GM12878 (cell line): ENCODE measurements at regions not wholly inside any gene's neighbourhood (a gene's known extent, or its start where the extent isn't known, plus 50 kb on each side); places are given as distances from the start of the nearest gene placed in this dataset.
A peak's percentile ranks its signal among the peaks of the same experiment; 100 is the strongest.

Source experiments
- ATAC-seq: fragments of 200-7000 bp; cut with Tn5 transposase; 3 replicates; pipeline ENCODE4 v1.9.1; 2020; ENCODE audit warnings: mild to moderate bottlenecking, moderate library complexity
- BruUV-seq: library from RNA; stranded (reverse); fragments of 400-500 nt; replicated peaks from 2 replicates; lab custom pipeline; 2021; lab: Mats Ljungman, UMichigan
- CTCF ChIA-PET: fragments of 300-600 bp; sonication (Branson Sonifier 250); formaldehyde crosslinking; extraction: SDS; loops from one replicate; lab custom pipeline; 2021; ENCODE audit warnings: inconsistent platforms; lab: Yijun Ruan, JAX
- POLR2A ChIA-PET: fragments of 350-600 bp; formaldehyde crosslinking; extraction: SDS; loops from one replicate; lab custom pipeline; 2021; ENCODE audit warnings: inconsistent platforms; lab: Charles Lee
- RAD21 ChIA-PET: fragments of 300-600 bp; sonication (Branson Sonifier 250); formaldehyde crosslinking; loops from one replicate; lab custom pipeline; 2023; ENCODE audit warnings: antibody characterized with exemption; ENCODE audit not compliant: unreplicated experiment; lab: Charles Lee
- SMC1A ChIA-PET: fragments of 300-600 bp; sonication (Branson Sonifier 250); formaldehyde crosslinking; loops from one replicate; lab custom pipeline; 2023; ENCODE audit not compliant: unreplicated experiment, uncharacterized antibody; lab: Charles Lee
- DNase-seq: peaks from one replicate; pipeline ENCODE4 v3.0.0-alpha.2; 2011; ENCODE audit warnings: low read depth, low spot score
- FAIRE-seq: peaks from 3 replicates; lab custom pipeline; 2011; peaks lifted over from hg19 to GRCh38; lab: Jason Lieb, UNC
- H2AFZ ChIP-seq: 2 replicates; pipeline ENCODE4 v1.6.0; 2011; ENCODE audit warnings: low read depth, low read length, control low read depth; ENCODE audit not compliant: control insufficient read depth
- H3K27ac ChIP-seq: 2 replicates; pipeline ENCODE4 v1.5.1; 2011; ENCODE audit warnings: control low read depth; ENCODE audit not compliant: control insufficient read depth, insufficient read depth
- H3K27me3 ChIP-seq, 2 experiments: replicated peaks in 1 of 2; 2 replicates each; pipeline versions ENCODE4 v1.6.0 to v1.6.1; 2011; ENCODE audit warnings: low read length in 1 of 2; ENCODE audit not compliant: control insufficient read depth in 2 of 2, insufficient read depth in 2 of 2
- H3K36me3 ChIP-seq, 2 experiments: 2 replicates each; pipeline ENCODE4 v1.5.1; 2011; ENCODE audit warnings: low read length in 1 of 2; ENCODE audit not compliant: control insufficient read depth in 2 of 2, insufficient read depth in 2 of 2
- H3K4me1 ChIP-seq: 2 replicates; pipeline ENCODE4 v1.6.1; 2011; ENCODE audit warnings: mild to moderate bottlenecking, low read length, moderate library complexity, mixed read lengths; ENCODE audit not compliant: control insufficient read depth, insufficient read depth
- H3K4me2 ChIP-seq: 2 replicates; pipeline ENCODE4 v1.6.0; 2011; ENCODE audit warnings: control low read depth; ENCODE audit not compliant: control insufficient read depth, insufficient read depth
- H3K4me3 ChIP-seq: fragments of 200-600 bp; sonication (generic); 2 replicates; pipeline ENCODE4 v1.5.1; 2016
- H3K79me2 ChIP-seq: 2 replicates; pipeline ENCODE4 v1.6.0; 2011; ENCODE audit warnings: low read length; ENCODE audit not compliant: control insufficient read depth, insufficient read depth
- H3K9ac ChIP-seq: 2 replicates; pipeline ENCODE4 v1.8.0; 2011; ENCODE audit warnings: low read length, control low read depth, mixed read lengths; ENCODE audit not compliant: control insufficient read depth, insufficient read depth
- H3K9me3 ChIP-seq: replicated peaks from 3 replicates; pipeline ENCODE4 v1.5.1; 2011; ENCODE audit warnings: mild to moderate bottlenecking, low read length; ENCODE audit not compliant: control insufficient read depth, insufficient read depth
- H4K20me1 ChIP-seq: 2 replicates; pipeline ENCODE4 v1.6.0; 2011; ENCODE audit not compliant: control insufficient read depth, insufficient read depth
- CTCF ChIP-seq, 3 experiments: IDR thresholded peaks in 2 of 3; conservative IDR thresholded peaks in 1 of 3; 2 replicates each; pipeline ENCODE4 v1.5.1; 2011; ENCODE audit warnings: low read depth in 3 of 3, low read length in 3 of 3, mild to moderate bottlenecking in 3 of 3, control low read depth in 2 of 3, moderate library complexity in 2 of 3, inconsistent platforms in 1 of 3, mixed read lengths in 1 of 3; ENCODE audit not compliant: control insufficient read depth in 2 of 3, insufficient read depth in 1 of 3; ENCODE audit errors: extremely low read depth in 1 of 3
- E2F8 ChIP-seq: fragments of 450-650 bp; IDR thresholded peaks from 2 replicates; pipeline ENCODE4 v1.6.1; 2018; ENCODE audit warnings: mild to moderate bottlenecking, low read depth, moderate library complexity; ENCODE audit not compliant: partially characterized antibody
- EZH2 ChIP-seq: IDR thresholded peaks from 2 replicates; pipeline ENCODE4 v1.6.1; 2012; ENCODE audit warnings: low read depth, mild to moderate bottlenecking, control low read depth, inconsistent platforms, low read length, borderline replicate concordance; ENCODE audit not compliant: control insufficient read depth
- KAT2A ChIP-seq: conservative IDR thresholded peaks from 2 replicates; pipeline ENCODE4 v1.6.1; 2011; ENCODE audit warnings: low read depth, low read length; ENCODE audit not compliant: control insufficient read depth
- REST ChIP-seq: IDR thresholded peaks from 2 replicates; pipeline ENCODE4 v1.6.1; 2012; ENCODE audit warnings: mild to moderate bottlenecking, low read depth, low read length
- RUNX3 ChIP-seq: IDR thresholded peaks from 2 replicates; pipeline ENCODE4 v1.6.1; 2012; ENCODE audit warnings: low read length, inconsistent platforms
- ZBED1 ChIP-seq: IDR thresholded peaks from 2 replicates; pipeline ENCODE4 v1.6.1; 2016; ENCODE audit warnings: borderline replicate concordance
- WGBS: methylation state at CpG from one replicate; pipeline ENCODE4 v1.1.6; 2016; ENCODE audit warnings: low lambda C conversion rate; ENCODE audit not compliant: insufficient replicate concordance, insufficient coverage; ENCODE audit errors: missing lambda C conversion rate; 5-methylcytosine and 5-hydroxymethylcytosine counted together
- in situ Hi-C: fragments of 300-500 bp; cut with MboI; formaldehyde crosslinking; loops from 9 replicates; pipeline ENCODE4 v1.14.3; 2018; ENCODE audit warnings: mixed read lengths
- intact Hi-C: fragments of 100-400 bp; cut with micrococcal nuclease; formaldehyde crosslinking; loops from one replicate; pipeline ENCODE4 v1.14.2; 2022; ENCODE audit not compliant: unreplicated experiment

GRCh38 chr11:2076441-2076840 is 62.7 kb downstream of the IGF2 start (continued):
- TF ChIP-seq E2F8 (no peak), REST (no peak), RUNX3 (no peak)

GRCh38 chr11:2074266-2074825 is 64.8 kb downstream of the IGF2 start:
- no peak overlapping the region for H3K4me2 ChIP-seq
- H3K79me2 ChIP-seq = no peaks in the 10 kb centered on the region
- 0 out of 4 replicates have a peak, but pooled peaks cover 0 to 2% of the 10 kb centered on the region in 2 experiments for H3K27me3 ChIP-seq
- H3K4me3 ChIP-seq = no peak overlapping the region
- intact Hi-C loops (no loop called here), in situ Hi-C loops (no loop called here)
- ChIA-PET RAD21 (no interaction called here), SMC1A (no interaction called here), POLR2A (no interaction called here), CTCF (no interaction called here)
- no peak overlapping the region for H3K9ac ChIP-seq
- no peak for ATAC-seq
- H3K27ac ChIP-seq = no peak overlapping the region
- H3K36me3 ChIP-seq = no peaks in the 10 kb centered on the region
- no TSS peak for BruUV-seq
- 57% methylated on average over 12 of the region's 12 CpGs for WGBS
- TF ChIP-seq ZBED1 (no peak), EZH2 (no peak), CTCF (IDR thresholded peaks at IDR 0.05 in 2 of 3, conservative IDR thresholded peaks at IDR 0.05 in 1 of 3; ENCODE audit: control insufficient read depth in 2 of 3, extremely low read depth in 1 of 3, insufficient read depth in 1 of 3, low read depth in 3 of 3, low read length in 3 of 3) (peak in 2 of 3 experiments; percentile 16 to 26; a peak in 2 of 6 replicates), KAT2A (no peak)
- no peaks in the 10 kb centered on the region for H3K4me1 ChIP-seq
- no peaks in the 10 kb centered on the region for H3K9me3 ChIP-seq
- H4K20me1 ChIP-seq = no peaks in the 10 kb centered on the region
- FAIRE-seq = no peak
- no peak overlapping the region for H2AFZ ChIP-seq
- DNase-seq = no peak
